Prostate gland (tissue), 2 donors: ENCODE measurements at regions not wholly inside any gene's neighbourhood (a gene's known extent, or its start where the extent isn't known, plus 50 kb on each side); places are given as distances from the start of the nearest gene placed in this dataset.

Experiments
- POLR2A ChIP-seq: fragments of 450-650 bp; IDR thresholded peaks from one replicate; pipeline ENCODE4 v1.6.1; 2016; ENCODE audit warnings: antibody characterized with exemption, mild to moderate bottlenecking
- POLR2AphosphoS5 ChIP-seq: sonication (generic); formaldehyde crosslinking; IDR thresholded peaks from one replicate; pipeline ENCODE4 v1.6.1; 2017; ENCODE audit warnings: antibody characterized with exemption
- TF ChIP-seq, protein P1 (sequence below), 4 experiments: fragments of 200-600 bp in 2 of 4; fragments of 450-650 bp in 2 of 4; sonication (generic) in 2 of 4; IDR thresholded peaks; 1 replicate in 3 of 4; 2 replicates in 1 of 4; pipeline ENCODE4 v1.5.1; 2016 to 2019; ENCODE audit warnings: antibody characterized with exemption in 4 of 4, mild to moderate bottlenecking in 2 of 4, moderate library complexity in 2 of 4

DNA sequence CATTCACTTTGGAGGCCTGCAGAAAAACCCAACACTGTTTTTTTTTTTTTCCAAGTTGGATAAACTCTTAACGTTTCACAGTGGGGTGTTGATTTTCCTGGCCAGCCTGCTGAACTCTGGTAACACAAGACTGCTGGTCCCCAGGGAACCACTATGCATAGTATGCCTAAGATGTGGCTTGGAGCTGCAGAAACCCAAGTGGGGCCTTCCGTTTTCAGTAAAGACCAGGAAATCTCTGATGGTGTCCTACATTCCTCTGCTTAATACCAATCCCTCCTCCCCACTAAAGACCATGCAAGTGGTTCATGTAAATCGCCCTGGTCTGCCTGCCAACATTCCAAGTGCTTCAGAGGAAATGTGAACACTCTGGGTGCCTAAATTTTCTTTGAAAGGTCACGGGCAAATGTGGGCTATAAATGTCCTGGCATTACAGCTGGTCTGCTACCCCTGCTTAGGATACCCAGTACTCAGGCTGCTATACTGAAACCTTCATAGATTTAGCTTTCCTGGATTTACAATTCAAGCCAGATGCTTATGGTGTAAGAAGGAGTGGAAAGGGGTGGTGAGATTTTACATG is 615.4 kb downstream of the MAFB start:
- TF ChIP-seq, protein P1, sequence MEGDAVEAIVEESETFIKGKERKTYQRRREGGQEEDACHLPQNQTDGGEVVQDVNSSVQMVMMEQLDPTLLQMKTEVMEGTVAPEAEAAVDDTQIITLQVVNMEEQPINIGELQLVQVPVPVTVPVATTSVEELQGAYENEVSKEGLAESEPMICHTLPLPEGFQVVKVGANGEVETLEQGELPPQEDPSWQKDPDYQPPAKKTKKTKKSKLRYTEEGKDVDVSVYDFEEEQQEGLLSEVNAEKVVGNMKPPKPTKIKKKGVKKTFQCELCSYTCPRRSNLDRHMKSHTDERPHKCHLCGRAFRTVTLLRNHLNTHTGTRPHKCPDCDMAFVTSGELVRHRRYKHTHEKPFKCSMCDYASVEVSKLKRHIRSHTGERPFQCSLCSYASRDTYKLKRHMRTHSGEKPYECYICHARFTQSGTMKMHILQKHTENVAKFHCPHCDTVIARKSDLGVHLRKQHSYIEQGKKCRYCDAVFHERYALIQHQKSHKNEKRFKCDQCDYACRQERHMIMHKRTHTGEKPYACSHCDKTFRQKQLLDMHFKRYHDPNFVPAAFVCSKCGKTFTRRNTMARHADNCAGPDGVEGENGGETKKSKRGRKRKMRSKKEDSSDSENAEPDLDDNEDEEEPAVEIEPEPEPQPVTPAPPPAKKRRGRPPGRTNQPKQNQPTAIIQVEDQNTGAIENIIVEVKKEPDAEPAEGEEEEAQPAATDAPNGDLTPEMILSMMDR (IDR thresholded peaks at IDR 0.05) = no peak
- TF ChIP-seq POLR2A (no peak), POLR2AphosphoS5 (no peak)
